HL-60 (cell line): ENCODE measurements at regions not wholly inside any gene's neighbourhood (a gene's known extent, or its start where the extent isn't known, plus 50 kb on each side); places are given as distances from the start of the nearest gene placed in this dataset.

Experiments
- DNase-seq, 2 experiments: peaks; one replicate each; pipeline ENCODE4 v3.0.0-alpha.2; 2010 to 2020; ENCODE audit warnings: low read depth in 1 of 2, low spot score in 1 of 2
- H3K27ac ChIP-seq: fragments of 250-450 bp; sonication (Bioruptor Pico); replicated peaks from 2 replicates; pipeline ENCODE4 v1.5.1; 2020; ENCODE audit warnings: mild to moderate bottlenecking, moderate library complexity
- H3K27me3 ChIP-seq: fragments of 250-450 bp; sonication (Bioruptor Pico); 2 replicates; pipeline ENCODE4 v1.5.1; 2021; ENCODE audit warnings: mild to moderate bottlenecking, moderate library complexity; ENCODE audit not compliant: insufficient read depth, poor library complexity, severe bottlenecking
- H3K4me3 ChIP-seq: replicated peaks from 2 replicates; pipeline ENCODE4 v1.5.1; 2011; ENCODE audit warnings: mild to moderate bottlenecking, control low read depth, low read length; ENCODE audit not compliant: insufficient read depth
- GABPA ChIP-seq: IDR thresholded peaks from 2 replicates; pipeline ENCODE4 v1.6.1; 2012; ENCODE audit warnings: low read depth
- POLR2AphosphoS5 ChIP-seq: IDR thresholded peaks from 2 replicates; pipeline ENCODE4 v1.6.1; 2012; ENCODE audit warnings: low read depth
- SPI1 ChIP-seq: IDR thresholded peaks from 2 replicates; pipeline ENCODE4 v1.6.1; 2012; ENCODE audit warnings: low read depth, mild to moderate bottlenecking, borderline replicate concordance
- TF ChIP-seq, protein P1 (sequence below): IDR thresholded peaks from one replicate; pipeline ENCODE4 v1.5.1; 2011; ENCODE audit warnings: low read length, control low read depth, inconsistent platforms; ENCODE audit not compliant: insufficient read depth
- TF ChIP-seq, protein P2 (sequence below): IDR thresholded peaks from 2 replicates; pipeline ENCODE4 v1.6.1; 2012; ENCODE audit warnings: low read depth; ENCODE audit not compliant: insufficient replicate concordance

DNA sequence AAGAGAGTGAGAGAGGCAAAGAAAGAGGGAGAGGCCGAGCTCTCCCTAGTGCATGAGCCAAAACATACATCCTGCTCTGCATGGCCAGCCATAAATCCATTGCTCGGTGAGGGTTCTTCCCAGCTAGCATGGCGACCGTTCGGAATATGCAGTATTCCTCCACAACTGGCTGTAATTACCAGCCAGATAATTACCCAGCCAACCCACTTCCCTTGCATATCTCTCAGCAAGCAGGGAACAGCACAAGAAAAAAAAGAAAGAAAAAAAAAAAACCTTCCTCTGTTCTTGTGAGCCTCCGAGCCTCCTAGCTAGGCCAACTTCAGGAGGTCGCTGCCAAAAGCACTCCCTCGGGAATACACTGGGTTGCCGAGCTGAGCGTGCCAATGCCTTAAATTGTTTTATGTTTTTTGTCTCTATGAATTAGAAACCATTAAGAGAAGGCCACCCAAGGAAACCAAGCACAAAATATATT lies 567.9 kb downstream of the MED13L start:
- no peak for DNase-seq
- H3K4me3 ChIP-seq: no peak overlapping the region
- TF ChIP-seq POLR2AphosphoS5: no peak
- no peak for TF ChIP-seq SPI1
- no peak for TF ChIP-seq GABPA
- TF ChIP-seq, protein P1, sequence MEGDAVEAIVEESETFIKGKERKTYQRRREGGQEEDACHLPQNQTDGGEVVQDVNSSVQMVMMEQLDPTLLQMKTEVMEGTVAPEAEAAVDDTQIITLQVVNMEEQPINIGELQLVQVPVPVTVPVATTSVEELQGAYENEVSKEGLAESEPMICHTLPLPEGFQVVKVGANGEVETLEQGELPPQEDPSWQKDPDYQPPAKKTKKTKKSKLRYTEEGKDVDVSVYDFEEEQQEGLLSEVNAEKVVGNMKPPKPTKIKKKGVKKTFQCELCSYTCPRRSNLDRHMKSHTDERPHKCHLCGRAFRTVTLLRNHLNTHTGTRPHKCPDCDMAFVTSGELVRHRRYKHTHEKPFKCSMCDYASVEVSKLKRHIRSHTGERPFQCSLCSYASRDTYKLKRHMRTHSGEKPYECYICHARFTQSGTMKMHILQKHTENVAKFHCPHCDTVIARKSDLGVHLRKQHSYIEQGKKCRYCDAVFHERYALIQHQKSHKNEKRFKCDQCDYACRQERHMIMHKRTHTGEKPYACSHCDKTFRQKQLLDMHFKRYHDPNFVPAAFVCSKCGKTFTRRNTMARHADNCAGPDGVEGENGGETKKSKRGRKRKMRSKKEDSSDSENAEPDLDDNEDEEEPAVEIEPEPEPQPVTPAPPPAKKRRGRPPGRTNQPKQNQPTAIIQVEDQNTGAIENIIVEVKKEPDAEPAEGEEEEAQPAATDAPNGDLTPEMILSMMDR: no peak
- TF ChIP-seq, protein P2, sequence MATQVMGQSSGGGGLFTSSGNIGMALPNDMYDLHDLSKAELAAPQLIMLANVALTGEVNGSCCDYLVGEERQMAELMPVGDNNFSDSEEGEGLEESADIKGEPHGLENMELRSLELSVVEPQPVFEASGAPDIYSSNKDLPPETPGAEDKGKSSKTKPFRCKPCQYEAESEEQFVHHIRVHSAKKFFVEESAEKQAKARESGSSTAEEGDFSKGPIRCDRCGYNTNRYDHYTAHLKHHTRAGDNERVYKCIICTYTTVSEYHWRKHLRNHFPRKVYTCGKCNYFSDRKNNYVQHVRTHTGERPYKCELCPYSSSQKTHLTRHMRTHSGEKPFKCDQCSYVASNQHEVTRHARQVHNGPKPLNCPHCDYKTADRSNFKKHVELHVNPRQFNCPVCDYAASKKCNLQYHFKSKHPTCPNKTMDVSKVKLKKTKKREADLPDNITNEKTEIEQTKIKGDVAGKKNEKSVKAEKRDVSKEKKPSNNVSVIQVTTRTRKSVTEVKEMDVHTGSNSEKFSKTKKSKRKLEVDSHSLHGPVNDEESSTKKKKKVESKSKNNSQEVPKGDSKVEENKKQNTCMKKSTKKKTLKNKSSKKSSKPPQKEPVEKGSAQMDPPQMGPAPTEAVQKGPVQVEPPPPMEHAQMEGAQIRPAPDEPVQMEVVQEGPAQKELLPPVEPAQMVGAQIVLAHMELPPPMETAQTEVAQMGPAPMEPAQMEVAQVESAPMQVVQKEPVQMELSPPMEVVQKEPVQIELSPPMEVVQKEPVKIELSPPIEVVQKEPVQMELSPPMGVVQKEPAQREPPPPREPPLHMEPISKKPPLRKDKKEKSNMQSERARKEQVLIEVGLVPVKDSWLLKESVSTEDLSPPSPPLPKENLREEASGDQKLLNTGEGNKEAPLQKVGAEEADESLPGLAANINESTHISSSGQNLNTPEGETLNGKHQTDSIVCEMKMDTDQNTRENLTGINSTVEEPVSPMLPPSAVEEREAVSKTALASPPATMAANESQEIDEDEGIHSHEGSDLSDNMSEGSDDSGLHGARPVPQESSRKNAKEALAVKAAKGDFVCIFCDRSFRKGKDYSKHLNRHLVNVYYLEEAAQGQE: no peak
- H3K27ac ChIP-seq: no peak overlapping the region
- H3K27me3 ChIP-seq: peaks cover 3% of the 10 kb centered on the region

DNA sequence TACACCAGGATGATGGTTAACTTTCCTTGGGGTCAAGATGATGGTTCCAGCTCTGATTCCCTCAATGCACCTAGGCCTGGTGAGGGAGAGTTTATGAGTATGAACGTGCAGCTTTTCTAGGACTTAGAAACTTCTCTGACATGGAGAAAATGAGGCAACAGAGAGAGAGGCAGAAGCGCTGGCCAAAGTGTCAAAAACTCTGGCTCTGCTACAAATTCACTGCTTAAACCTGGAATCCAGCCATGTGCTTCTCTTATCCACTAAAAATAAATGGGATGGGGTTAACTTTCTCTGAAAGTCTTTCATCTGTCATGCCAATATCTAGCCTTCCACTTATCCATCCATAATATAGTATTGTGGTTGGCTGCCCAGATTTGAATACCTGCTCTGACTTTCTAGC lies 568.7 kb downstream of the MED13L start:
- peaks cover 3% of the 10 kb centered on the region for H3K27me3 ChIP-seq
- TF ChIP-seq, protein P1: no peak
- TF ChIP-seq SPI1: no peak
- TF ChIP-seq, protein P2: no peak
- no peak for TF ChIP-seq GABPA
- TF ChIP-seq POLR2AphosphoS5: no peak
- no peak for DNase-seq
- H3K27ac ChIP-seq: no peak overlapping the region
- no peak overlapping the region for H3K4me3 ChIP-seq

DNA sequence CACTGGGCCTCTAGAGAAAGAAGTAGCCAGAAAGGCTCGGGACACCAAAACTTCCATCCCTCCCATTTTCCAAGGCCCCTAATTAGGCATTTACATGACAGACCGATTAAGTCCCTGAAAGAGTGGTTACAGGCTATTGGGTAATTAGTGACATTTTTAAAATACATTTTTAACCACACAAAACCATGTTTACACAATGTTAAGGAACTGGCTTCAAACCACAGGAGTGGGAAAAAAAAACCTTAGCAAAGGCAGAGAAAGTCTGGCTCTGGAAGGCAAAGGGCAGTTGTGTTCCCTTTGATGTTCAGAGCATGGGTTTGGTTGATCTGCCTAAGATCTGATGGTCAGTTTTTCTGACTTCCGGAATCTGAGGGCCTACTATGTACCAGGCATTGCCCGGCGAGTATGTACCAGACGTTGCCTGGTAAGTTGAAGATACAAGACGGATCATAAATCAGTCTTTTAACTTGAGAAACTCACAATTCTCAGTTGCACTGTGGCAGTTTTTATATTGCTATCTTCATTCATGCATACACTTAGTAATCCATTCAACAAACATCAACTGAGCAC lies 576.5 kb downstream of the MED13L start:
- no peak overlapping the region for H3K4me3 ChIP-seq

More for the DNA sequence above, 576.5 kb downstream of the MED13L start:
- DNase-seq: no peak
- Histone ChIP-seq H3K27me3 (no peaks in the 10 kb centered on the region), H3K27ac (no peak overlapping the region)
- TF ChIP-seq, protein P1: no peak
- no peak for TF ChIP-seq POLR2AphosphoS5
- no peak for TF ChIP-seq GABPA
- no peak for TF ChIP-seq SPI1
- TF ChIP-seq, protein P2: no peak
